ENCODE measurements at regions not wholly inside any gene's neighbourhood (a gene's known extent, or its start where the extent isn't known, plus 50 kb on each side); places are given as distances from the start of the nearest gene placed in this dataset.
"Not testable (repeated sequence)": the region's sequence is repeated elsewhere in the genome, so short reads cannot be mapped to it uniquely, and the experiment has no call there.

- Histone ChIP-seq H3K9ac (ENCODE audit: low read length) (no peak overlapping the region), H3K4me1 (ENCODE audit: control insufficient read depth, insufficient read depth, low read length) (no peaks in the 10 kb centered on the region)
These were observed 87.7 kb downstream of the DHRS2 start for GRCh38 chr14:23723911-23724310.

GRCh38 chr14:23725528-23725927 lies 89.4 kb downstream of the DHRS2 start:
- Histone ChIP-seq H3K27ac (ENCODE audit: low read depth, low read length) (no peak overlapping the region), H3K9ac (ENCODE audit: low read length) (no peak overlapping the region), H3K27me3 (ENCODE audit: control insufficient read depth, insufficient read depth, low read length) (no peaks in the 10 kb centered on the region), H3K4me1 (ENCODE audit: control insufficient read depth, insufficient read depth, low read length) (no peaks in the 10 kb centered on the region), H3K36me3 (ENCODE audit: control insufficient read depth, insufficient read depth, low read length) (no peaks in the 10 kb centered on the region), H3K4me3 (ENCODE audit: low read length) (no peak overlapping the region)

More at GRCh38 chr14:23723911-23724310, 87.7 kb downstream of the DHRS2 start:
- H3K27ac ChIP-seq (ENCODE audit: low read depth, low read length) = no peak overlapping the region
- H3K36me3 ChIP-seq (ENCODE audit: control insufficient read depth, insufficient read depth, low read length) = no peaks in the 10 kb centered on the region
- no peaks in the 10 kb centered on the region for H3K27me3 ChIP-seq (ENCODE audit: control insufficient read depth, insufficient read depth, low read length)
- no peak overlapping the region for H3K4me3 ChIP-seq (ENCODE audit: low read length)

GRCh38 chr14:23725980-23726710 lies 90.0 kb downstream of the DHRS2 start:
- Histone ChIP-seq H3K4me3 (ENCODE audit: low read length) (no peak overlapping the region), H3K27me3 (ENCODE audit: control insufficient read depth, insufficient read depth, low read length) (no peaks in the 10 kb centered on the region), H3K36me3 (ENCODE audit: control insufficient read depth, insufficient read depth, low read length) (no peaks in the 10 kb centered on the region), H3K4me1 (ENCODE audit: control insufficient read depth, insufficient read depth, low read length) (no peaks in the 10 kb centered on the region), H3K27ac (ENCODE audit: low read depth, low read length) (no peak overlapping the region), H3K9ac (ENCODE audit: low read length) (no peak overlapping the region)

- Histone ChIP-seq H3K4me3 (ENCODE audit: low read length) (no peak overlapping the region), H3K9ac (ENCODE audit: low read length) (no peak overlapping the region), H3K27me3 (ENCODE audit: control insufficient read depth, insufficient read depth, low read length) (no peaks in the 10 kb centered on the region), H3K36me3 (ENCODE audit: control insufficient read depth, insufficient read depth, low read length) (no peaks in the 10 kb centered on the region), H3K4me1 (ENCODE audit: control insufficient read depth, insufficient read depth, low read length) (no peaks in the 10 kb centered on the region), H3K27ac (ENCODE audit: low read depth, low read length) (no peak overlapping the region)
These were observed 91.6 kb downstream of the DHRS2 start for GRCh38 chr14:23727566-23728335.

- Histone ChIP-seq H3K36me3 (ENCODE audit: control insufficient read depth, insufficient read depth, low read length) (no peaks in the 10 kb centered on the region), H3K27ac (ENCODE audit: low read depth, low read length) (no peak overlapping the region), H3K9ac (ENCODE audit: low read length) (no peak overlapping the region), H3K4me3 (ENCODE audit: low read length) (no peak overlapping the region), H3K4me1 (ENCODE audit: control insufficient read depth, insufficient read depth, low read length) (no peaks in the 10 kb centered on the region), H3K27me3 (ENCODE audit: control insufficient read depth, insufficient read depth, low read length) (no peaks in the 10 kb centered on the region)
These were observed 92.6 kb downstream of the DHRS2 start for GRCh38 chr14:23728791-23729190.

- H3K4me1 ChIP-seq (ENCODE audit: control insufficient read depth, insufficient read depth, low read length) = no peaks in the 10 kb centered on the region
- H3K27ac ChIP-seq (ENCODE audit: low read depth, low read length) = no peak overlapping the region
- H3K9ac ChIP-seq (ENCODE audit: low read length) = no peak overlapping the region
- H3K4me3 ChIP-seq (ENCODE audit: low read length) = no peak overlapping the region
- H3K36me3 ChIP-seq (ENCODE audit: control insufficient read depth, insufficient read depth, low read length) = no peaks in the 10 kb centered on the region
- H3K27me3 ChIP-seq (ENCODE audit: control insufficient read depth, insufficient read depth, low read length) = no peaks in the 10 kb centered on the region
These were observed 93.7 kb downstream of the DHRS2 start for GRCh38 chr14:23729720-23730387.

- Histone ChIP-seq H3K27me3 (ENCODE audit: control insufficient read depth, insufficient read depth, low read length) (no peaks in the 10 kb centered on the region), H3K4me3 (ENCODE audit: low read length) (no peak overlapping the region), H3K27ac (ENCODE audit: low read depth, low read length) (no peak overlapping the region), H3K4me1 (ENCODE audit: control insufficient read depth, insufficient read depth, low read length) (no peaks in the 10 kb centered on the region), H3K9ac (ENCODE audit: low read length) (no peak overlapping the region), H3K36me3 (ENCODE audit: control insufficient read depth, insufficient read depth, low read length) (no peaks in the 10 kb centered on the region)
These were observed 99.2 kb downstream of the DHRS2 start for GRCh38 chr14:23735394-23735793.

- H3K4me1 ChIP-seq (ENCODE audit: control insufficient read depth, insufficient read depth, low read length); H3K27me3 ChIP-seq (ENCODE audit: control insufficient read depth, insufficient read depth, low read length); H3K36me3 ChIP-seq (ENCODE audit: control insufficient read depth, insufficient read depth, low read length); H3K27ac ChIP-seq (ENCODE audit: low read depth, low read length); H3K4me3 ChIP-seq (ENCODE audit: low read length); H3K9ac ChIP-seq (ENCODE audit: low read length): not testable (repeated sequence)
These were observed 108.2 kb downstream of the DHRS2 start for GRCh38 chr14:23744368-23744767.

GRCh38 chr14:23750357-23750756 lies 114.2 kb downstream of the DHRS2 start:
- no peak overlapping the region for H3K4me3 ChIP-seq (ENCODE audit: low read length)
- H3K36me3 ChIP-seq (ENCODE audit: control insufficient read depth, insufficient read depth, low read length) = no peaks in the 10 kb centered on the region
- H3K27ac ChIP-seq (ENCODE audit: low read depth, low read length) = no peak overlapping the region
- no peak overlapping the region for H3K9ac ChIP-seq (ENCODE audit: low read length)
- H3K4me1 ChIP-seq (ENCODE audit: control insufficient read depth, insufficient read depth, low read length) = no peaks in the 10 kb centered on the region
- H3K27me3 ChIP-seq (ENCODE audit: control insufficient read depth, insufficient read depth, low read length) = no peaks in the 10 kb centered on the region

- Histone ChIP-seq H3K27ac (ENCODE audit: low read depth, low read length) (no peak overlapping the region), H3K36me3 (ENCODE audit: control insufficient read depth, insufficient read depth, low read length) (no peaks in the 10 kb centered on the region), H3K9ac (ENCODE audit: low read length) (no peak overlapping the region), H3K4me1 (ENCODE audit: control insufficient read depth, insufficient read depth, low read length) (no peaks in the 10 kb centered on the region), H3K27me3 (ENCODE audit: control insufficient read depth, insufficient read depth, low read length) (no peaks in the 10 kb centered on the region), H3K4me3 (ENCODE audit: low read length) (no peak overlapping the region)
These were observed 115.5 kb downstream of the DHRS2 start for GRCh38 chr14:23751616-23752015.

GRCh38 chr14:23763394-23763793 lies 127.2 kb downstream of the DHRS2 start:
- no peak overlapping the region for H3K4me3 ChIP-seq (ENCODE audit: low read length)
- no peaks in the 10 kb centered on the region for H3K4me1 ChIP-seq (ENCODE audit: control insufficient read depth, insufficient read depth, low read length)
- no peaks in the 10 kb centered on the region for H3K36me3 ChIP-seq (ENCODE audit: control insufficient read depth, insufficient read depth, low read length)
- no peak overlapping the region for H3K27ac ChIP-seq (ENCODE audit: low read depth, low read length)
- H3K9ac ChIP-seq (ENCODE audit: low read length) = no peak overlapping the region
- no peaks in the 10 kb centered on the region for H3K27me3 ChIP-seq (ENCODE audit: control insufficient read depth, insufficient read depth, low read length)

- Histone ChIP-seq H3K4me3 (ENCODE audit: low read length) (no peak overlapping the region), H3K4me1 (ENCODE audit: control insufficient read depth, insufficient read depth, low read length) (no peaks in the 10 kb centered on the region), H3K27me3 (ENCODE audit: control insufficient read depth, insufficient read depth, low read length) (no peaks in the 10 kb centered on the region), H3K36me3 (ENCODE audit: control insufficient read depth, insufficient read depth, low read length) (no peaks in the 10 kb centered on the region), H3K27ac (ENCODE audit: low read depth, low read length) (no peak overlapping the region), H3K9ac (ENCODE audit: low read length) (no peak overlapping the region)
These were observed 130.7 kb downstream of the DHRS2 start for GRCh38 chr14:23766737-23767401.

Data from rectal smooth muscle tissue (tissue), 1 donor.